ENCODE measurements at regions not wholly inside any gene's neighbourhood (a gene's known extent, or its start where the extent isn't known, plus 50 kb on each side); places are given as distances from the start of the nearest gene placed in this dataset.

- no peak for TF ChIP-seq GATA3 (IDR thresholded peaks at IDR 0.05; ENCODE audit: low read depth, low read length)
- TF ChIP-seq GATA2 (IDR thresholded peaks at IDR 0.05; ENCODE audit: low read depth, low read length), result no peak
Measured at GRCh38 chr14:61618448-61618847, 76.9 kb upstream of the HIF1A start.

DNA sequence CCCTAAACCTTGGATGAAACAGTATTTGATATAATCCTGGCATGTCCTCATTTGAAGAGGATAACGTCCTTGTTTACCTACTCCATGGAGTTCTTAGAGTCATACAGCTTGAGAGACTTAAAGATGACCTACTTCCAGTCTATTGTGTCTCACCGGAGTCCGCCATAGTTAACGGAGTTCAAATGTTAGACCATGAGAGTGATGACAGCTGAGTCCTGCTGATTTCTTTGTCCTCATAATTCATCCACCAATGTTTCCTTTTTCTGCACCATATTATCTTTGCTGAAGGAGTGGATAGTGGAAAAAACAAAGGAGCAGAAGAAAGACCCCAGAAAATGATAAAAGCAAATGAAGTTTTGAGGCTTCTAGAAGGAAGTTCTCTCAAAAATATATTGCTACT is 75.8 kb upstream of the HIF1A start:
- TF ChIP-seq GATA3 (IDR thresholded peaks at IDR 0.05; ENCODE audit: low read depth, low read length), result no peak
- TF ChIP-seq GATA2 (IDR thresholded peaks at IDR 0.05; ENCODE audit: low read depth, low read length), result no peak

DNA sequence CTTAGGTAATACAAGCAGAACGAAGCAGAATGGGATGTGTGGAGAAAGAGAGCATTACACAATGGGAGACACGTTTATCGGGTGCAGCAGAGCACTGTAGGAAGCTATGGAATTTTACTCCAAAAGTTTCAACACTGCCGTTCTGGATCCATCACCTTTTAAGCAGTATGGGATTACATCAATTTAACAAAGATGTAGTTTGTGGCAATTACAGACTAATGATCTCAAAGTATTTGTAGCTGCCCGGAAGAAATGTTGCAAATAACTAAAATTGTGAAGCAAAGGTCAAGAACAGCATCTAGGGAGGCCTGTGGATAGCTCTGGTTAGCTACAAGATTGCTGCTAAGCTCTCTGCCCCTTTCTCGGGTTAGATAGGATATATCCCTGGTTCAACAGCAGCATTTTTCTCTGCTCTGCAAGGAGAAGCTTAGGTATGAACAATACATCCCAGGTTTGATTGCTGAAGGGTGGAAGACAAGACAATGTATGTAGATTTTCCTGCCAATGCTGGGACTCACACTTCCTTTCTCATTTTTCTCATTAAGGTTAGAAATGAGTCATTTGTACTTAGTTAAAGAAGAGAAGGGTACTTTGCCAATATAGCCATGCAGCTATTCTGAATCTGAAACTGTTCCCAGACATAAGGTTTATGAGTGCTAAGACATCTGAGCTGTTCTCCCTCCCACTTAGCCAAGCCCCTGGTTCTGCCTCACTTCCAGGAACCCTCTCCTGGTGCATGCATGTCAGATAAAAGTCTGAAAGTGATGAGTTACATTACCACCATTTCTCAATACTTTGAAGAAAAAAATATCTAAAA is 75.0 kb upstream of the HIF1A start:
- TF ChIP-seq GATA3 (IDR thresholded peaks at IDR 0.05; ENCODE audit: low read depth, low read length), result no peak
- no peak for TF ChIP-seq GATA2 (IDR thresholded peaks at IDR 0.05; ENCODE audit: low read depth, low read length)

DNA sequence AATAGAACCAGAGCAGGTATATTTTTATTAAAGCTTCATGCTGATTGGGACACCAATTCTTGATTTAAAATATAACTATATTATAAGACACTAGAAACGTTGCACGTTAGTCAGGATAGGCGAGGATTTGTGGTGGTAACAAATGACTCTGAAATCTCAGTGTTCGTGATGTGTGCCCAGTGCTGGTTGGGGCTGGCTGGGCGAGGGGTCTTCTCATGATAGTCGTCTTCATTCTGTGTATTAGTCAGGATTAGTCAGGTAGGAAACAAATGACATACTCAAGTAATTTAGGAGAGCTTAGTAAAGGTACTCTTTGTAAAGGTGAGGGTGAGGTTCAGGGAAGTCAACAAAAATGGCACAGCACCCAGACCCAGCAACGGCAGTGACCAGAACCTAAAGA is 73.9 kb upstream of the HIF1A start:
- no peak for TF ChIP-seq GATA3 (IDR thresholded peaks at IDR 0.05; ENCODE audit: low read depth, low read length)
- TF ChIP-seq GATA2 (IDR thresholded peaks at IDR 0.05; ENCODE audit: low read depth, low read length), result no peak

GRCh38 chr14:61622051-61622450 is 73.3 kb upstream of the HIF1A start:
- TF ChIP-seq GATA3 (IDR thresholded peaks at IDR 0.05; ENCODE audit: low read depth, low read length) (no peak), GATA2 (IDR thresholded peaks at IDR 0.05; ENCODE audit: low read depth, low read length) (no peak)

DNA sequence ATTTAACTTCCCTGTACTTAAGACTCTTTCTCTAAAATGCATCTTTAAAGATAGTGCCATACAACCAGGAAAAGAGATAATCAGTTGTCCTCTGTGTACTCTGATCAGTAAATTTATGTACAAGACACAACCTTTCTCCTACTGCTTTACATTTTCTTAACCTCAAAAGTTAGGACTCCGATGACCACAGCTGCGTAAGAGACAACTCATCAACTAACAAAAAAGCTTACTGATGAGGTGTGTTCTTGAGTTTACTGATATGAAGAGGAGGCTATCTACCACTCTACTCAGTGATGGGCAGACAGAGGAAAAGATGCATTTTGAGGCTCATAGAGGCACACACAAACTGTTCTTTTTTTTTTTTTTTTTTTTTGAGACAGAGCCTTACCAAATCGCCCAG is 71.4 kb upstream of the HIF1A start:
- TF ChIP-seq GATA2 (IDR thresholded peaks at IDR 0.05; ENCODE audit: low read depth, low read length) (no peak), GATA3 (IDR thresholded peaks at IDR 0.05; ENCODE audit: low read depth, low read length) (no peak)

- TF ChIP-seq GATA2 (IDR thresholded peaks at IDR 0.05; ENCODE audit: low read depth, low read length), result no peak
- TF ChIP-seq GATA3 (IDR thresholded peaks at IDR 0.05; ENCODE audit: low read depth, low read length), result no peak
Measured at GRCh38 chr14:61625165-61625564, 70.1 kb upstream of the HIF1A start.

DNA sequence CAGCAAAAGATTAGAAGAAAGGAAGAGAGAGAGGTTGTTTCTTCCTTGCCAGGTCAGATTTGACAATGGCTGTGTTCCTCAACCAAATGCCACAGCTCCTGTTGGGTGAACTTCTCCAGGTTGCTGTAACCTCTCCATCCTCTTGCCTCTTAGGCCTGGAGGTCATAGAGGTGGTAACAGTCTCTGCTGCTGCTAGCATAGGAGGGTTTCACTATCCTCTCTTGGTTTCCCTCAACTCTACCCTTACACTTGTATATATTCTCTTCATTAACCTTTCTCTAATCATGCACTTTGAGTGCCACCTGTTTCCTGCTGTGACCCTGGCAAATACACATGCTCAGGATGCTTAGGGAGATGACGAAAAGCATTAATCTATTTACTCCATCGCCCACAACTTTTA is 67.7 kb upstream of the HIF1A start:
- TF ChIP-seq GATA2 (IDR thresholded peaks at IDR 0.05; ENCODE audit: low read depth, low read length) (no peak), GATA3 (IDR thresholded peaks at IDR 0.05; ENCODE audit: low read depth, low read length) (no peak)

GRCh38 chr14:61628016-61628725 is 67.1 kb upstream of the HIF1A start:
- no peak for TF ChIP-seq GATA3 (IDR thresholded peaks at IDR 0.05; ENCODE audit: low read depth, low read length)
- no peak for TF ChIP-seq GATA2 (IDR thresholded peaks at IDR 0.05; ENCODE audit: low read depth, low read length)

- TF ChIP-seq GATA2 (IDR thresholded peaks at IDR 0.05; ENCODE audit: low read depth, low read length) (no peak), GATA3 (IDR thresholded peaks at IDR 0.05; ENCODE audit: low read depth, low read length) (no peak)
Measured at GRCh38 chr14:61630399-61631044, 64.8 kb upstream of the HIF1A start.

DNA sequence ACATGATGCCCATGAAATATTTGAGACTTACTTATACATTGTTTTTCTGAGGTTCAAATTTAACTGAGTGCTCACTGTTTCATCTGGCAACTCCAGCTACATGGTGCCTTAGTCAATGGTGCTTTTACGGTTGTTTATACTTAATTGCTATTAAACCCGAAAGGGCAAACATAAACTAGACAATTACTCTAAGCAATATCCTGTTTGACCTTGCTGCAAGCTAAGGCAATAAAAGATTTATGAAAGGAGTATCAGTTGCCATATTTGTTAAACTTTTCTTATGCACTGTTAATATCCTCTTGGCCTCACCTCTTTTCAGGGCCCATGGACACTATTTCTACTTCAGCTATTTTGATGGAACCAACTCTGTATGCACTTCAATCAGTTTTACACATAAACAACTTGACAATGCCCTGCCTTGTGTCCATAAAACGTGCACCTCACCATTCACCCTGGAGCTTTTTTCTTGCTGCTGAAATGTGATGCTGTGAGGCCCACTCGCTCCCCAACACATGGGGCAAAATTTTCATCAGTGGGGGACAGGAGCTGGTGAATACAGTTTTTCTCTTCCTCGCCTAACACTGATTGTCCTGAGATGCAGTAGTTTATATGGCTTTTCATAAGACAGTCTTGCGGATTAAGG is 64.1 kb upstream of the HIF1A start:
- TF ChIP-seq GATA3 (IDR thresholded peaks at IDR 0.05; ENCODE audit: low read depth, low read length), result no peak
- TF ChIP-seq GATA2 (IDR thresholded peaks at IDR 0.05; ENCODE audit: low read depth, low read length), result no peak

DNA sequence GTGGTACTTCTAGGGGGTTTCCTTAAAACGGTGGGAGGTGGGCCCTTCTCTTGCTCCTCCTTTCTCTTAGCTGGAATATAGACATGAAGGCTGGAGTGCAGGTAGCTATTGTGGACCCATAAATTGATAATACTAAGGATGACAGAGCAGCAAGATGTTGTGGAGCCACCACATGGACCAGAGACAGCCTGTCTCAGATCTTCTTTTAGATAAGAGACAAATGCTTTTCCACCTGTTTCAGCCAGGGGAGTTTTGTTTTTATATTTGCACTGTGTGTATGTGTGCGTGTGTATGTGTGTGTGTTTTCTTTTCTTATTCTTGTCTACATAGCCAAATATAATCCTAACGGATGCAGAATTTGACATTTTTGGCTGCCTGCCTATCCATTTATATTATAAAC is 62.9 kb upstream of the HIF1A start:
- peak; percentile 75 for TF ChIP-seq GATA3 (IDR thresholded peaks at IDR 0.05; ENCODE audit: low read depth, low read length)
- peak; percentile 78 for TF ChIP-seq GATA2 (IDR thresholded peaks at IDR 0.05; ENCODE audit: low read depth, low read length)

DNA sequence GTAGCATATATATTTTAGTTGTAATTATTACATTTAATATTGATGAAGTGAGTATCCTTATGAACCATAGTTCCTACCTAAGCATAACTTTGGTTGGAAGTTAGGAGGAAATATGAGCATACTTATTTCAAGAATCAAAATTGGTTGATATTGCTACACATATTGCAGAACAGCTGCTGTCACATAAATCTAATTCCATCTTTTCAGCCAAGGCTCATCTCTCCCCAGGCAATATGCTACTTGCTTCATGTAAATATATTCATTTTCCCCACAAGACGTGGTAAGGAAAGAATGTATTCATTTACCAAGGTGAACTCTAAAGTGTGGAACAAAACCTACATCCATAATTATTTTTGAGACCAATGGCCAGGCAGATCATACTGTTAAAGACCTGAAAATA is 62.5 kb upstream of the HIF1A start:
- TF ChIP-seq GATA2 (IDR thresholded peaks at IDR 0.05; ENCODE audit: low read depth, low read length) (no peak), GATA3 (IDR thresholded peaks at IDR 0.05; ENCODE audit: low read depth, low read length) (no peak; the same call in 1 of the 2 replicates)

GRCh38 chr14:61636291-61636690 is 59.0 kb upstream of the HIF1A start:
- TF ChIP-seq GATA2 (IDR thresholded peaks at IDR 0.05; ENCODE audit: low read depth, low read length) (no peak), GATA3 (IDR thresholded peaks at IDR 0.05; ENCODE audit: low read depth, low read length) (no peak)
